ENCODE measurements at regions not wholly inside any gene's neighbourhood (a gene's known extent, or its start where the extent isn't known, plus 50 kb on each side); places are given as distances from the start of the nearest gene placed in this dataset.

GRCh38 chr2:14804902-14805301 lies 172.4 kb downstream of the LRATD1 start:
- H3K4me2 ChIP-seq (replicated peaks; ENCODE audit: extremely low read depth, low read length, poor library complexity, severe bottlenecking), result no peak overlapping the region
- no peak overlapping the region for H3K9ac ChIP-seq (ENCODE audit: insufficient read depth, low read length, poor library complexity, severe bottlenecking)
- no peak overlapping the region for H3K27ac ChIP-seq (ENCODE audit: low read depth in 1 of 2, low read length in 2 of 2)
- intact Hi-C loops (cut with micrococcal nuclease), result no loop called here
- peaks cover 12 to 19% of the 10 kb centered on the region in 2 donors for H3K9me3 ChIP-seq (replicated peaks in 1 of 2; ENCODE audit: control insufficient read depth in 1 of 2, insufficient read depth in 1 of 2, low read length in 2 of 2)
- H3K79me2 ChIP-seq (ENCODE audit: insufficient read depth, low read length), result no peaks in the 10 kb centered on the region
- no peak for TF ChIP-seq CTCF (IDR thresholded peaks at IDR 0.05)
- no peaks in the 10 kb centered on the region for H3K27me3 ChIP-seq (ENCODE audit: control insufficient read depth in 2 of 2, insufficient read depth in 2 of 2, low read length in 2 of 2)
- H3K27ac Mint-ChIP-seq, result peak overlapping the region in 1 of 7 donors; percentile 1
- no peaks in the 10 kb centered on the region for H3K36me3 ChIP-seq (replicated peaks in 1 of 2; ENCODE audit: control insufficient read depth in 1 of 2, insufficient read depth in 2 of 2, low read length in 2 of 2)
- H3K4me3 ChIP-seq (replicated peaks in 1 of 3; ENCODE audit: low read depth in 2 of 3, low read length in 3 of 3), result no peak overlapping the region
- H3K27me3 Mint-ChIP-seq (ENCODE audit: low read depth in 3 of 3), result no peaks in the 10 kb centered on the region
- DNase-seq, result no peak
- H3K4me1 ChIP-seq (ENCODE audit: control insufficient read depth in 1 of 2, insufficient read depth in 2 of 2, low read length in 2 of 2), result no peaks in the 10 kb centered on the region
- H3K4me3 Mint-ChIP-seq, result no peak overlapping the region
- no peaks in the 10 kb centered on the region for H3K36me3 Mint-ChIP-seq
- 90% methylated on average over 2 of the region's 3 CpGs for WGBS (ENCODE audit: insufficient coverage)
- peaks cover 5 to 16% (median 10%) of the 10 kb centered on the region in 7 donors for H3K9me3 Mint-ChIP-seq
- no peaks in the 10 kb centered on the region for H3K4me1 Mint-ChIP-seq
- no peaks in the 10 kb centered on the region for H4K20me1 ChIP-seq (ENCODE audit: insufficient read depth, low read length)
- H2AFZ ChIP-seq (ENCODE audit: insufficient read depth, low read depth, low read length, poor library complexity, severe bottlenecking), result no peak overlapping the region

- H2AFZ ChIP-seq (ENCODE audit: insufficient read depth, low read depth, low read length, poor library complexity, severe bottlenecking), result no peak overlapping the region
- H3K4me3 Mint-ChIP-seq, result no peak overlapping the region
- no peak overlapping the region for H3K9ac ChIP-seq (ENCODE audit: insufficient read depth, low read length, poor library complexity, severe bottlenecking)
- no peak overlapping the region for H3K27ac ChIP-seq (ENCODE audit: low read depth in 1 of 2, low read length in 2 of 2)
- no peaks in the 10 kb centered on the region for H3K27me3 ChIP-seq (ENCODE audit: control insufficient read depth in 2 of 2, insufficient read depth in 2 of 2, low read length in 2 of 2)
- no CpG with 5 or more reads among the region's 4 CpGs for WGBS (ENCODE audit: insufficient coverage)
- no peak for TF ChIP-seq CTCF (IDR thresholded peaks at IDR 0.05)
- H3K9me3 ChIP-seq (replicated peaks in 1 of 2; ENCODE audit: control insufficient read depth in 1 of 2, insufficient read depth in 1 of 2, low read length in 2 of 2), result peaks cover 16% of the 10 kb centered on the region in 2 donors
- H3K9me3 Mint-ChIP-seq, result peaks cover 2 to 16% (median 10%) of the 10 kb centered on the region in 7 donors
- no peaks in the 10 kb centered on the region for H4K20me1 ChIP-seq (ENCODE audit: insufficient read depth, low read length)
- no peak overlapping the region for H3K4me2 ChIP-seq (replicated peaks; ENCODE audit: extremely low read depth, low read length, poor library complexity, severe bottlenecking)
- no peak for DNase-seq
- H3K36me3 Mint-ChIP-seq, result no peaks in the 10 kb centered on the region
- intact Hi-C loops (cut with micrococcal nuclease), result no loop called here
- no peaks in the 10 kb centered on the region for H3K27me3 Mint-ChIP-seq (ENCODE audit: low read depth in 3 of 3)
- H3K4me1 Mint-ChIP-seq, result no peaks in the 10 kb centered on the region
- H3K27ac Mint-ChIP-seq, result no peak overlapping the region
- no peak overlapping the region for H3K4me3 ChIP-seq (replicated peaks in 1 of 3; ENCODE audit: low read depth in 2 of 3, low read length in 3 of 3)
- no peaks in the 10 kb centered on the region for H3K36me3 ChIP-seq (replicated peaks in 1 of 2; ENCODE audit: control insufficient read depth in 1 of 2, insufficient read depth in 2 of 2, low read length in 2 of 2)
- no peaks in the 10 kb centered on the region for H3K79me2 ChIP-seq (ENCODE audit: insufficient read depth, low read length)
- no peaks in the 10 kb centered on the region for H3K4me1 ChIP-seq (ENCODE audit: control insufficient read depth in 1 of 2, insufficient read depth in 2 of 2, low read length in 2 of 2)
Measured at GRCh38 chr2:14806613-14807012, 174.1 kb downstream of the LRATD1 start.
